ENCODE measurements at regions not wholly inside any gene's neighbourhood (a gene's known extent, or its start where the extent isn't known, plus 50 kb on each side); places are given as distances from the start of the nearest gene placed in this dataset.

DNA sequence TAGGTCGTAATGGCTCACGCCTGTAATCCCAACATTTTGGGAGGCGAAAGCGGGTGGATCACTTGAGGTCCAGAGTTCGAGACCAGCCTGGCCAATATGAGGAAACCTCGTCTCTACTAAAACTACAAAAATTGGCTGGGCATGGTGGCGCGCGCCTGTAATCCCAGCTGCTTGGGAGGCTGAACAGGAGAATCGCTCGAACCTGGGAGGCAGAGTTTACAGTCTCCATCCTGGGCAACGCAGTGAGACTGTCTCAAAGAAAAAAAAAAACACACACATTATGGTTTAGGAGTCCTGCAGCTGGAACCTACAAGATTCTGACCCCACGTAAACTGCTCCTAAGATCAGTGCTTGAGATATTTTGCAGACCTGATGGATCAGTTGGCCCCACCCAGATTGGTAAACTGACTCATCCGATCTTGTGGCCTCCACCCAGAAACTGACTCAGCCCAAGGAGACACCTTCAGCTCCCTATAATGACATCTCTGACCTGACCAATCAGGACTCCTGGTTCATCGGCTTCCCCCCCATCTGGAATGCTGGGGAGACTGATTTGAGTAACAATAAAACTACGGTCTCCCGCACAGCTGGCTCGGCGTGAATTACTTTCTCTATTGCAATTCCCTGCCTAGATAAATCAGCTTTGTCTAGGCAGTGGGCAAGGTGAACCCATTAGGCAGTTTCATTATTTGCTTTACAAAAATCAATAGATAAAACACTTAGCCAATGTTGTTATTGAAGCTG is 96.2 kb upstream of the BTN3A2 start:
- H3K4me3 Mint-ChIP-seq = no peak overlapping the region
- peaks cover 7% of the 10 kb centered on the region for H3K4me1 Mint-ChIP-seq (ENCODE audit: low read depth)
- no peak overlapping the region for H3K27ac Mint-ChIP-seq

DNA sequence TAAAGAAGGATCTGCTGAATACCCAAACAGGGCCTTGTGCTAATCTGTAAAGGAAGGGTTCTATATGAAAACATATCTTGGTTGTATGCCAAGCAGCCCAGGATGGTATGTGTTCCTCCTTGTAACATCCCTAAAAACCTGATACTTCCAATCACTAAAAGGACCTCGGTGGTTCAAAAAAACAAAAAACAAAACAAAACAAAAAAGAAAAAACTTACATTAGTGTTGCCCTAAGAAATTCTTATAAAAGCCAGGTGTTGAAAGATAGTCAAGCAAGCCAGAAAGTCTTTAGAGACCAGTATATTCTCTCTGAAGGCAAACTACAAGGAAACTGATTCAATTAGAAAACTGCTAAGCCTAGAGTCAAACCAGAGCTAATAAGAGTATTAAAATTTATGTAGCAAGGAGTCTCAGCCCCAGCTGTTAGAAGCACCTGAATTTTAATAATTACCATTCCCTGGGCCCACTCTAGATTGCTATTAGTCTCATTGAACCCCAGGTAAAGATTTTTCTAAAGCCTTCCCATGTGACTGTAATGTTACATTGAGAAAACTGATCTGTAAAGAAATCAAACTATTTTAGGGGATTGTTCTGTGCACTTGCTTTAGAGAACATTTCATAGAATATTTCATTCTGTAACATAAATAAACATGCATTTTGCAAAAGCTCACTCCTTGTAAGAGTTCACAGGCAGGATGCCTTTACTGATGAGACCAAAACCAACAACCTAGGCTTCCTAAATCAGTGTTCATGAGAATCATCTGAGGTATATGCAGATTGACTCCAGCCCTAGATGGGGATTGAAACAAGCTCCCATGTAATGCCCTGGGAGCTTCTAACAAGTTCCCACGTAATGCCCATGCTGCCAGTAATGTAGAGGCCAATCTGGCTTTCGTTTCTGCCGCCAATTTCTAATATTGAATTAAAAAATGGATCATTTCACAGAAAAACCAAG is 95.2 kb upstream of the BTN3A2 start:
- no peak overlapping the region for H3K27ac ChIP-seq (ENCODE audit: low read depth in 1 of 2, low read length in 2 of 2)
- no peaks in the 10 kb centered on the region for H3K27me3 ChIP-seq (ENCODE audit: control insufficient read depth in 1 of 2, insufficient read depth in 2 of 2, low read length in 2 of 2)
- TF ChIP-seq, protein P1, sequence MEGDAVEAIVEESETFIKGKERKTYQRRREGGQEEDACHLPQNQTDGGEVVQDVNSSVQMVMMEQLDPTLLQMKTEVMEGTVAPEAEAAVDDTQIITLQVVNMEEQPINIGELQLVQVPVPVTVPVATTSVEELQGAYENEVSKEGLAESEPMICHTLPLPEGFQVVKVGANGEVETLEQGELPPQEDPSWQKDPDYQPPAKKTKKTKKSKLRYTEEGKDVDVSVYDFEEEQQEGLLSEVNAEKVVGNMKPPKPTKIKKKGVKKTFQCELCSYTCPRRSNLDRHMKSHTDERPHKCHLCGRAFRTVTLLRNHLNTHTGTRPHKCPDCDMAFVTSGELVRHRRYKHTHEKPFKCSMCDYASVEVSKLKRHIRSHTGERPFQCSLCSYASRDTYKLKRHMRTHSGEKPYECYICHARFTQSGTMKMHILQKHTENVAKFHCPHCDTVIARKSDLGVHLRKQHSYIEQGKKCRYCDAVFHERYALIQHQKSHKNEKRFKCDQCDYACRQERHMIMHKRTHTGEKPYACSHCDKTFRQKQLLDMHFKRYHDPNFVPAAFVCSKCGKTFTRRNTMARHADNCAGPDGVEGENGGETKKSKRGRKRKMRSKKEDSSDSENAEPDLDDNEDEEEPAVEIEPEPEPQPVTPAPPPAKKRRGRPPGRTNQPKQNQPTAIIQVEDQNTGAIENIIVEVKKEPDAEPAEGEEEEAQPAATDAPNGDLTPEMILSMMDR (IDR thresholded peaks at IDR 0.05) = no peak
- Mint-ChIP-seq H3K36me3 (ENCODE audit: low read depth) (no peaks in the 10 kb centered on the region), H3K27ac (no peak overlapping the region), H3K4me3 (no peak overlapping the region), H3K9me3 (no peaks in the 10 kb centered on the region), H3K4me1 (ENCODE audit: low read depth) (peaks cover 7% of the 10 kb centered on the region), H3K27me3 (no peaks in the 10 kb centered on the region)
- H3K4me1 ChIP-seq (ENCODE audit: insufficient read depth, low read length) = peaks cover 28% of the 10 kb centered on the region
- ATAC-seq (ENCODE audit: poor library complexity) (no peak), DNase-seq (no peak)
- CTCF ChIA-PET = interaction anchor here (0.8 to 5.6 kb wide), 11 partner anchors 12 to 326 kb away, joined by 3 to 27 read pairs (median 4); a partner anchor contains a TSS
- H3K36me3 ChIP-seq (ENCODE audit: insufficient read depth, low read length) = no peaks in the 10 kb centered on the region
- intact Hi-C loops (cut with DNase I, micrococcal nuclease) = loop anchor here (2.0 to 5.0 kb wide), 4 partner anchors 29 to 243 kb away; a partner anchor contains a TSS
- peaks cover 0 to 4% of the 10 kb centered on the region in 2 experiments for H3K9me3 ChIP-seq (ENCODE audit: control insufficient read depth in 1 of 2, insufficient read depth in 1 of 2, low read length in 2 of 2)
- no peak overlapping the region for H3K4me3 ChIP-seq (ENCODE audit: low read length)
- POLR2A ChIA-PET = interaction anchor here (0.7 to 8.4 kb wide), 14 partner anchors 14 to 876 kb away, joined by 3 to 463 read pairs (median 92); a partner anchor contains a TSS

More for the DNA sequence above, 96.2 kb upstream of the BTN3A2 start:
- Mint-ChIP-seq H3K9me3 (no peaks in the 10 kb centered on the region), H3K27me3 (no peaks in the 10 kb centered on the region), H3K36me3 (ENCODE audit: low read depth) (no peaks in the 10 kb centered on the region)
- intact Hi-C loops (cut with DNase I, micrococcal nuclease) = no loop called here
- Histone ChIP-seq H3K27ac (ENCODE audit: low read depth in 1 of 2, low read length in 2 of 2) (no peak overlapping the region), H3K27me3 (ENCODE audit: control insufficient read depth in 1 of 2, insufficient read depth in 2 of 2, low read length in 2 of 2) (no peaks in the 10 kb centered on the region), H3K9me3 (ENCODE audit: control insufficient read depth in 1 of 2, insufficient read depth in 1 of 2, low read length in 2 of 2) (peaks cover 0 to 4% of the 10 kb centered on the region in 2 experiments), H3K4me1 (ENCODE audit: insufficient read depth, low read length) (peaks cover 28% of the 10 kb centered on the region), H3K4me3 (ENCODE audit: low read length) (no peak overlapping the region), H3K36me3 (ENCODE audit: insufficient read depth, low read length) (no peaks in the 10 kb centered on the region)
- TF ChIP-seq, protein P1 (IDR thresholded peaks at IDR 0.05) = no peak
- ChIA-PET CTCF (interaction anchor here (1.0 to 3.2 kb wide), 2 partner anchors 11 to 80 kb away, joined by 3 to 11 read pairs; a partner anchor contains a TSS), POLR2A (interaction anchor here (6.5 to 8.4 kb wide), 4 partner anchors 33 to 143 kb away, joined by 176 to 374 read pairs (median 302); a partner anchor contains a TSS)
- ATAC-seq (ENCODE audit: poor library complexity) (no peak), DNase-seq (peak in 2 of 14 experiments; percentile 10 to 33)

DNA sequence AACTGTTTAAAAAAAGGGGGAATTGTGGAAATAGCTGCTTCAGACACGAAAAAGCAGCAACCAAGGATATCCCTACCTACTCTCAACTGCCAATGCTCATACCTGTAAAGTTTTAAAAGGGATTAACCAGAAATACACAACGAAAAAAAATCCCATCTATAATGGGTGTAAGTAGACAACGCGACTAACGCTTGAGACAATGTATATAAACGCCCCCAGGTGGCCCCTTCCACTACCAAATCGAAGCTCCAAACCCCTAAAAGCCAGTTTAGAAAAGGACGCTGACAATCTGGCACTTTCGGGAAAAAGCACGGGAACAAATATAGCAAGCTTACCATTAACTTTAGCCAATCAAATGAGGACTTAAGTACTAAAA is 94.5 kb upstream of the BTN3A2 start:
- no peaks in the 10 kb centered on the region for H3K27me3 ChIP-seq (ENCODE audit: control insufficient read depth in 1 of 2, insufficient read depth in 2 of 2, low read length in 2 of 2)
- CTCF ChIA-PET = interaction anchor here (0.7 to 5.6 kb wide), 16 partner anchors 13 to 325 kb away, joined by 3 to 27 read pairs (median 4); a partner anchor contains a TSS
- H3K9me3 Mint-ChIP-seq = no peaks in the 10 kb centered on the region
- no peaks in the 10 kb centered on the region for H3K27me3 Mint-ChIP-seq
- TF ChIP-seq, protein P1 (IDR thresholded peaks at IDR 0.05) = no peak
- ATAC-seq (ENCODE audit: poor library complexity) (no peak), DNase-seq (peak in 4 of 14 experiments; percentile 23 to 56 (median 42))
- H3K4me3 ChIP-seq (ENCODE audit: low read length) = peak overlapping the region; percentile 59
- no peaks in the 10 kb centered on the region for H3K36me3 ChIP-seq (ENCODE audit: insufficient read depth, low read length)
- H3K4me3 Mint-ChIP-seq = no peak overlapping the region
- H3K4me1 Mint-ChIP-seq (ENCODE audit: low read depth) = peaks cover 7% of the 10 kb centered on the region
- H3K27ac ChIP-seq (ENCODE audit: low read depth in 1 of 2, low read length in 2 of 2) = no peak overlapping the region
- no peaks in the 10 kb centered on the region for H3K36me3 Mint-ChIP-seq (ENCODE audit: low read depth)
- peaks cover 28% of the 10 kb centered on the region for H3K4me1 ChIP-seq (ENCODE audit: insufficient read depth, low read length)
- no peak overlapping the region for H3K27ac Mint-ChIP-seq
- H3K9me3 ChIP-seq (ENCODE audit: control insufficient read depth in 1 of 2, insufficient read depth in 1 of 2, low read length in 2 of 2) = peaks cover 0 to 4% of the 10 kb centered on the region in 2 experiments
- intact Hi-C loops (cut with DNase I, micrococcal nuclease) = loop anchor here (2.0 to 5.0 kb wide), 4 partner anchors 30 to 243 kb away; a partner anchor contains a TSS
- POLR2A ChIA-PET = interaction anchor here (0.7 to 8.4 kb wide), 17 partner anchors 13 to 875 kb away, joined by 3 to 463 read pairs (median 83); a partner anchor contains a TSS

All from CD4-positive, alpha-beta T cell (primary cell).